H1 (cell line): ENCODE measurements at regions not wholly inside any gene's neighbourhood (a gene's known extent, or its start where the extent isn't known, plus 50 kb on each side); places are given as distances from the start of the nearest gene placed in this dataset.

Source experiments
- CTCF ChIA-PET: fragments of 300-600 bp; sonication (Branson Sonifier 250); formaldehyde crosslinking; loops from one replicate; lab custom pipeline; 2021; ENCODE audit not compliant: partially characterized antibody; lab: Charles Lee
- POLR2A ChIA-PET: fragments of 300-600 bp; sonication (Branson Sonifier 250); formaldehyde crosslinking; loops from one replicate; lab custom pipeline; 2021; ENCODE audit warnings: inconsistent platforms; ENCODE audit not compliant: partially characterized antibody; lab: Charles Lee
- DNase-seq, 2 experiments: peaks; one replicate each; pipeline versions ENCODE4 v3.0.0 to v3.0.0-alpha.2; 2010 to 2022; ENCODE audit warnings: low spot score in 2 of 2, low read depth in 1 of 2, mixed read lengths in 1 of 2
- FAIRE-seq: peaks from 2 replicates; lab custom pipeline; 2011; peaks lifted over from hg19 to GRCh38; lab: Jason Lieb, UNC
- H2AFZ ChIP-seq: 2 replicates; pipeline ENCODE4 v1.8.1; 2012; ENCODE audit warnings: low read length, inconsistent platforms
- H2AK5ac ChIP-seq: 2 replicates; pipeline ENCODE4 v1.6.1; 2013; ENCODE audit warnings: low read depth, low read length
- H2BK120ac ChIP-seq: replicated peaks from 2 replicates; pipeline ENCODE3; 2013; ENCODE audit warnings: low read depth, low read length, inconsistent platforms
- H2BK12ac ChIP-seq: 2 replicates; pipeline ENCODE4 v1.6.1; 2013; ENCODE audit warnings: low read depth, low read length
- H2BK15ac ChIP-seq: 2 replicates; pipeline ENCODE4 v1.6.1; 2013; ENCODE audit warnings: low read length
- H2BK20ac ChIP-seq: 2 replicates; pipeline ENCODE4 v1.6.1; 2013; ENCODE audit warnings: low read length
- H2BK5ac ChIP-seq: 2 replicates; pipeline ENCODE4 v1.6.1; 2013; ENCODE audit warnings: low read depth, low read length
- H3K14ac ChIP-seq: 2 replicates; pipeline ENCODE4 v1.6.1; 2013; ENCODE audit warnings: inconsistent platforms; ENCODE audit not compliant: insufficient read length
- H3K18ac ChIP-seq: 2 replicates; pipeline ENCODE4 v1.6.1; 2013; ENCODE audit warnings: low read length; ENCODE audit errors: extremely low read depth
- H3K23ac ChIP-seq: 2 replicates; pipeline ENCODE4 v1.6.1; 2013; ENCODE audit warnings: inconsistent platforms; ENCODE audit not compliant: insufficient read length
- H3K23me2 ChIP-seq: 2 replicates; pipeline ENCODE4 v1.6.1; 2013; ENCODE audit warnings: low read depth, low read length
- H3K27ac ChIP-seq: 2 replicates; pipeline ENCODE4 v1.6.1; 2011; ENCODE audit warnings: low read depth, low read length, inconsistent platforms
- H3K27me3 ChIP-seq, 4 experiments: replicated peaks in 1 of 4; 1 replicate in 1 of 4; 2 replicates in 3 of 4; pipeline versions ENCODE4 v1.6.1 to v1.8.1; 2011 to 2013; ENCODE audit warnings: low read length in 3 of 4, mild to moderate bottlenecking in 3 of 4, inconsistent platforms in 2 of 4, mixed read lengths in 2 of 4, moderate library complexity in 1 of 4; ENCODE audit not compliant: control insufficient read depth in 3 of 4, insufficient read depth in 3 of 4; ENCODE audit errors: extremely low read depth in 1 of 4
- H3K36me3 ChIP-seq, 4 experiments: 2 replicates each; pipeline versions ENCODE4 v1.6.1 to v1.8.1; 2011 to 2013; ENCODE audit warnings: mild to moderate bottlenecking in 4 of 4, low read length in 3 of 4, moderate library complexity in 2 of 4, control low read depth in 1 of 4, inconsistent platforms in 1 of 4; ENCODE audit not compliant: insufficient read depth in 4 of 4, control insufficient read depth in 2 of 4
- H3K4ac ChIP-seq: replicated peaks from 2 replicates; pipeline ENCODE3; 2013; ENCODE audit warnings: low read length, low read depth, mixed read lengths, inconsistent platforms; ENCODE audit not compliant: insufficient read length
- H3K4me1 ChIP-seq, 4 experiments: replicated peaks in 1 of 4; 1 replicate in 1 of 4; 2 replicates in 3 of 4; pipeline versions ENCODE4 v1.6.1 to v1.8.1; 2011 to 2013; ENCODE audit warnings: low read length in 3 of 4, inconsistent platforms in 2 of 4, mixed read lengths in 1 of 4; ENCODE audit not compliant: insufficient read depth in 4 of 4, control insufficient read depth in 3 of 4
- H3K4me2 ChIP-seq, 2 experiments: 2 replicates each; pipeline versions ENCODE4 v1.6.1 to v1.8.1; 2011 to 2013; ENCODE audit warnings: low read depth in 2 of 2, low read length in 2 of 2, control low read depth in 1 of 2, inconsistent platforms in 1 of 2, mild to moderate bottlenecking in 1 of 2; ENCODE audit not compliant: insufficient read depth in 1 of 2
- H3K4me3 ChIP-seq, 4 experiments: fragments of 200-600, 300-600 bp in 1 of 4; sonication (generic), shearing (Covaris generic), sonication (Bioruptor Twin) in 1 of 4; 2 replicates each; pipeline versions ENCODE4 v1.5.1 to v1.8.1; 2011 to 2016; ENCODE audit warnings: low read length in 4 of 4, low read depth in 3 of 4, control low read depth in 2 of 4, inconsistent platforms in 2 of 4, mild to moderate bottlenecking in 2 of 4, mixed read lengths in 1 of 4, moderate library complexity in 1 of 4; ENCODE audit not compliant: insufficient read depth in 2 of 4; ENCODE audit errors: extremely low read depth in 1 of 4
- H3K56ac ChIP-seq: replicated peaks from 2 replicates; pipeline ENCODE3; 2013; ENCODE audit warnings: low read depth, mild to moderate bottlenecking, mixed read lengths, low read length, inconsistent platforms; ENCODE audit not compliant: insufficient read length
- H3K79me1 ChIP-seq: 2 replicates; pipeline ENCODE4 v1.6.1; 2013; ENCODE audit warnings: low read depth, low read length, control low read depth
- H3K79me2 ChIP-seq, 2 experiments: 2 replicates each; pipeline versions ENCODE4 v1.6.1 to v1.8.1; 2012 to 2013; ENCODE audit warnings: low read length in 2 of 2, mild to moderate bottlenecking in 2 of 2, inconsistent platforms in 1 of 2; ENCODE audit not compliant: insufficient read depth in 2 of 2, control insufficient read depth in 1 of 2
- H3K9ac ChIP-seq, 4 experiments: replicated peaks in 1 of 4; 1 replicate in 1 of 4; 2 replicates in 3 of 4; pipeline versions ENCODE4 v1.6.1 to v1.8.1; 2011 to 2013; ENCODE audit warnings: low read depth in 3 of 4, low read length in 3 of 4, control low read depth in 2 of 4, mild to moderate bottlenecking in 2 of 4, moderate library complexity in 2 of 4, inconsistent platforms in 1 of 4; ENCODE audit errors: extremely low read depth in 1 of 4
- H3K9me3 ChIP-seq, 2 experiments: 2 replicates each; pipeline versions ENCODE4 v1.6.1 to v1.8.1; 2012 to 2013; ENCODE audit warnings: mild to moderate bottlenecking in 2 of 2, moderate library complexity in 2 of 2, control low read depth in 1 of 2, inconsistent platforms in 1 of 2, low read depth in 1 of 2, low read length in 1 of 2, mixed read lengths in 1 of 2; ENCODE audit not compliant: insufficient read depth in 2 of 2
- H4K20me1 ChIP-seq, 2 experiments: replicated peaks in 1 of 2; 2 replicates each; pipeline versions ENCODE3 to v1.8.1; 2011 to 2013; ENCODE audit warnings: inconsistent platforms in 2 of 2, low read length in 2 of 2, mild to moderate bottlenecking in 1 of 2; ENCODE audit not compliant: insufficient read depth in 2 of 2, control insufficient read depth in 1 of 2
- H4K5ac ChIP-seq: 2 replicates; pipeline ENCODE4 v1.6.1; 2013; ENCODE audit warnings: low read length, low read depth, mixed read lengths, inconsistent platforms; ENCODE audit not compliant: insufficient read length
- H4K8ac ChIP-seq: 2 replicates; pipeline ENCODE4 v1.8.0; 2013; ENCODE audit warnings: mild to moderate bottlenecking, moderate library complexity, low read length, inconsistent platforms; ENCODE audit not compliant: insufficient read depth; ENCODE audit errors: extremely low read depth
- H4K91ac ChIP-seq: replicated peaks from 2 replicates; pipeline ENCODE3; 2013; ENCODE audit warnings: low read length, mixed read lengths, inconsistent platforms; ENCODE audit not compliant: insufficient read length
- BACH1 ChIP-seq: IDR thresholded peaks from 2 replicates; pipeline ENCODE4 v1.6.1; 2012; ENCODE audit warnings: low read length, improper control_type of control experiment
- CEBPB ChIP-seq: IDR thresholded peaks from 2 replicates; pipeline ENCODE4 v1.6.1; 2012; ENCODE audit warnings: low read depth, low read length
- CHD2 ChIP-seq: IDR thresholded peaks from 2 replicates; pipeline ENCODE4 v1.6.1; 2012; ENCODE audit warnings: low read length, improper control_type of control experiment
- FOSL1 ChIP-seq: IDR thresholded peaks from 2 replicates; pipeline ENCODE4 v1.6.1; 2011; ENCODE audit warnings: mild to moderate bottlenecking, low read depth, low read length, moderate library complexity; ENCODE audit not compliant: insufficient read depth
- HDAC6 ChIP-seq: IDR thresholded peaks from one replicate; pipeline ENCODE4 v1.7.1; 2012; ENCODE audit warnings: low read depth, mild to moderate bottlenecking, inconsistent platforms, low read length, moderate library complexity
- JUN ChIP-seq: IDR thresholded peaks from 2 replicates; pipeline ENCODE4 v1.6.1; 2011; ENCODE audit warnings: low read depth, mild to moderate bottlenecking, improper control_type of control experiment, low read length
- MAFK ChIP-seq: IDR thresholded peaks from 2 replicates; pipeline ENCODE4 v1.6.1; 2012; ENCODE audit warnings: low read depth, mild to moderate bottlenecking, improper control_type of control experiment, low read length
- NANOG ChIP-seq: IDR thresholded peaks from 2 replicates; pipeline ENCODE4 v1.6.1; 2011; ENCODE audit warnings: low read length, low read depth, mild to moderate bottlenecking, inconsistent platforms; ENCODE audit not compliant: insufficient read depth, poor library complexity, severe bottlenecking
- PHF8 ChIP-seq: fragments of 200-600 bp; sonication (generic); conservative IDR thresholded peaks from 2 replicates; pipeline ENCODE4 v1.7.1; 2012; ENCODE audit warnings: low read depth, mild to moderate bottlenecking, inconsistent platforms, low read length, moderate library complexity
- POLR2AphosphoS5 ChIP-seq: IDR thresholded peaks from 2 replicates; pipeline ENCODE4 v1.6.1; 2011; ENCODE audit warnings: low read depth, low read length
- RBBP5 ChIP-seq: IDR thresholded peaks from 2 replicates; pipeline ENCODE4 v1.7.1; 2012; ENCODE audit warnings: low read depth, mild to moderate bottlenecking, inconsistent platforms, low read length, moderate library complexity, borderline replicate concordance
- SIRT6 ChIP-seq: IDR thresholded peaks from one replicate; pipeline ENCODE4 v1.7.1; 2012; ENCODE audit warnings: low read length, inconsistent platforms
- TAF1 ChIP-seq: IDR thresholded peaks from 2 replicates; pipeline ENCODE4 v1.6.1; 2011; ENCODE audit warnings: mild to moderate bottlenecking, low read depth, low read length
- TBP ChIP-seq: IDR thresholded peaks from 2 replicates; pipeline ENCODE4 v1.6.1; 2011; ENCODE audit warnings: low read depth, low read length, improper control_type of control experiment
- TCF12 ChIP-seq: IDR thresholded peaks from 2 replicates; pipeline ENCODE4 v1.6.1; 2011; ENCODE audit warnings: low read depth, mild to moderate bottlenecking, low read length
- ZNF274 ChIP-seq: IDR thresholded peaks from 2 replicates; pipeline ENCODE4 v1.7.0; 2012; ENCODE audit warnings: low read length, borderline replicate concordance; ENCODE audit errors: extremely low read depth
- WGBS, 2 experiments: shearing (Covaris generic) in 1 of 2; methylation state at CpG; one replicate each; pipeline versions ENCODE4 v1.1.6 to v1.1.7; 2013 to 2015; ENCODE audit warnings: low lambda C conversion rate in 2 of 2, mixed read lengths in 2 of 2, inconsistent platforms in 1 of 2, low coverage in 1 of 2, missing lambda C conversion rate in 1 of 2; ENCODE audit not compliant: insufficient replicate concordance in 2 of 2, insufficient coverage in 1 of 2, insufficient read length in 1 of 2; ENCODE audit errors: extremely low coverage in 1 of 2, missing lambda C conversion rate in 1 of 2; 5-methylcytosine and 5-hydroxymethylcytosine counted together

DNA sequence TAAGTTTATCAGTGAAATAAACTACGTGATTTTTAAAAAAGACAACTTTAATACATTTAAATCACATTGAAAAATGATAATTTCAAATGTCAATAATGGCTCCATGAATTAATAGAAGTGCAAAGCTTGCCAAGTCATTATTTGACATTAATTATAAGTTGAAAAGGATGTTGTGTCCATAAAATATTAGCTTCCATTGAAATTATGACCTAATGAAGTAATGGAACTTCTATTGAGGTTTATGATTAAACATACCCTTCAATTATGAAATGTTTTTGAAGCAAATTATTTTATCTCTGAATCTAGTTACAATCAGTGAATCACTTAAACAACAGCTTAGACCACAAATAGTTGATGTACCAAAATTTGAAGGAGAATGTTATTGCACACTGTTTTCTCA is 144.2 kb downstream of the SLITRK6 start:
- no peak overlapping the region for H2BK120ac ChIP-seq
- peaks cover 0 to 3% (median 0%) of the 10 kb centered on the region in 4 experiments; a peak in 2 of 7 replicates for H3K4me1 ChIP-seq
- FAIRE-seq = no peak
- H2BK5ac ChIP-seq = no peak overlapping the region
- 94% methylated on average over 1 of the region's 1 CpG; no CpG with 5 or more reads in 1 of the 2 experiments for WGBS, 2 experiments
- no peaks in the 10 kb centered on the region for H4K20me1 ChIP-seq
- H2BK12ac ChIP-seq = no peak overlapping the region
- no peak overlapping the region for H2AFZ ChIP-seq
- H3K14ac ChIP-seq = no peak overlapping the region
- no peak overlapping the region for H2BK20ac ChIP-seq
- no peaks in the 10 kb centered on the region for H3K79me1 ChIP-seq
- DNase-seq = no peak
- H3K18ac ChIP-seq = no peak overlapping the region
- H3K27me3 ChIP-seq = no peaks in the 10 kb centered on the region
- no peak overlapping the region for H4K91ac ChIP-seq
- no peak overlapping the region for H4K8ac ChIP-seq
- TF ChIP-seq FOSL1 (no peak), POLR2AphosphoS5 (no peak), HDAC6 (no peak), TAF1 (no peak), SIRT6 (no peak), CEBPB (no peak), NANOG (no peak), PHF8 (no peak), BACH1 (no peak), RBBP5 (no peak), MAFK (no peak), CHD2 (no peak), JUN (no peak), TCF12 (no peak), TBP (no peak), ZNF274 (no peak)
- no peak overlapping the region for H3K27ac ChIP-seq
- ChIA-PET POLR2A (no interaction called here), CTCF (no interaction called here)
- H3K23ac ChIP-seq = no peak overlapping the region
- no peak overlapping the region for H4K5ac ChIP-seq
- no peak overlapping the region for H3K4ac ChIP-seq
- H3K23me2 ChIP-seq = no peaks in the 10 kb centered on the region
- H2BK15ac ChIP-seq = no peak overlapping the region
- H3K9me3 ChIP-seq = no peaks in the 10 kb centered on the region
- no peaks in the 10 kb centered on the region for H3K36me3 ChIP-seq
- no peak overlapping the region for H3K56ac ChIP-seq
- no peak overlapping the region for H3K9ac ChIP-seq
- no peak overlapping the region for H3K4me2 ChIP-seq
- no peaks in the 10 kb centered on the region for H3K79me2 ChIP-seq
- no peak overlapping the region for H3K4me3 ChIP-seq
- H2AK5ac ChIP-seq = no peak overlapping the region
